Embryonic facial prominence (tissue), 1 donor: ENCODE measurements at regions not wholly inside any gene's neighbourhood (a gene's known extent, or its start where the extent isn't known, plus 50 kb on each side); places are given as distances from the start of the nearest gene placed in this dataset.

ENCODE experiments used
- DNase-seq: peaks from one replicate; pipeline ENCODE4 v3.0.0-alpha.2; 2016; ENCODE audit errors: extremely low spot score

GRCh38 chr2:123917241-123917640, 107.8 kb upstream of the CNTNAP5 start:
- DNase-seq, result no peak

GRCh38 chr2:123928358-123928757, 96.7 kb upstream of the CNTNAP5 start:
- no peak for DNase-seq

DNA sequence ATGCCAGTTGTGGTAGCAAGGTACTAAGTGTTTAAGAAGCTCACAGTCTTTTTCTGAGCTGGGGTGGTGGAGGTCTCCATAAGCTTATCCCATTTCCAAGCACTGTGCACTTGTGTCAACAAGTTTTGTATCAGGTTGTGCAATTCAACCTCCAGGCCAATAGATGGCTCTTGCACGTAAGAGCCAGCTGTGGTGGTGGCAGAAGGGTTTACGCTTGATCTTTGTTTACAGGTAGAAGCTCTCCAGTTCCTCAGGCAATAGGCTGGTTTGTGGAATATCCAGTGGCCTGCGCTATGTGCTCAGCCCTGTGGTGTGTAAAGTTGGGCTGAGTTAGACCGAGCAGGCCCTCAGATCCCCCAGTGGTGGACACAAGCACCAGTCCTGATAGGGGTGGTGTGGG, 89.7 kb upstream of the CNTNAP5 start:
- no peak for DNase-seq

GRCh38 chr2:123953846-123954245, 71.2 kb upstream of the CNTNAP5 start:
- no peak for DNase-seq

- DNase-seq, result no peak
Measured at GRCh38 chr2:123958011-123958410, 67.1 kb upstream of the CNTNAP5 start.

- DNase-seq, result no peak
Measured at GRCh38 chr2:123961576-123961975, 63.5 kb upstream of the CNTNAP5 start.

GRCh38 chr2:123971564-123972318, 53.3 kb upstream of the CNTNAP5 start:
- no peak for DNase-seq
